GM12891 (cell line): ENCODE measurements at regions not wholly inside any gene's neighbourhood (a gene's known extent, or its start where the extent isn't known, plus 50 kb on each side); places are given as distances from the start of the nearest gene placed in this dataset.

ENCODE experiments used
- DNase-seq: peaks from one replicate; pipeline ENCODE4 v3.0.0; 2011; ENCODE audit warnings: low spot score; ENCODE audit not compliant: insufficient read length
- FAIRE-seq: peaks from 2 replicates; lab custom pipeline; 2011; peaks lifted over from hg19 to GRCh38; lab: Jason Lieb, UNC
- PAX5 ChIP-seq: IDR thresholded peaks from 2 replicates; pipeline ENCODE4 v1.6.1; 2011; ENCODE audit warnings: low read length, moderate library complexity, mild to moderate bottlenecking; ENCODE audit not compliant: insufficient read depth, severe bottlenecking
- POLR2A ChIP-seq: IDR thresholded peaks from 2 replicates; pipeline ENCODE4 v1.6.1; 2011; ENCODE audit warnings: low read depth, low read length, control low read depth
- POLR2AphosphoS5 ChIP-seq: IDR thresholded peaks from 2 replicates; pipeline ENCODE4 v1.6.1; 2011; ENCODE audit warnings: low read depth, low read length, control low read depth
- POU2F2 ChIP-seq: IDR thresholded peaks from 2 replicates; pipeline ENCODE4 v1.6.1; 2011; ENCODE audit warnings: low read depth, mild to moderate bottlenecking, control low read depth, low read length, moderate library complexity
- SPI1 ChIP-seq: IDR thresholded peaks from 2 replicates; pipeline ENCODE4 v1.6.1; 2011; ENCODE audit warnings: low read depth, low read length, control low read depth
- TAF1 ChIP-seq: IDR thresholded peaks from 2 replicates; pipeline ENCODE4 v1.6.1; 2011; ENCODE audit warnings: low read depth, low read length, control low read depth

DNA sequence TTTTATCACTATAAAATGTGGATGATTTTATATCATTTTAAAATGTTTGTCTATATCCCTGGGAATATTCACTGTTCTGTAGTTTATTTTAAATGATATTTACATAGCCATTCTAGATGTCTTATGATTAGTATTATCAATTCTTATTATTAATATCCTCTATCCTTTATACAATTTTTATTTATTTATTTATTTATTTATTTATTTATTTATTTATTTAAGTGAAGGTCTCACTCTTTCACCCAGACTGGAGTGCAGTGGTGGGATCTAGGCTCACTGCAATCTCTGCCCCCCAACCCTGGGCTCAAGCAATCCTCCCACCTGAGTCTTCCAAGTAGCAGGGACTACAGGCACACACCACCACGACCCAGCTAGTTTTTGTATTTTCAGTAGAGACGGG is 1848.9 kb downstream of the EFNA5 start:
- FAIRE-seq = no peak
- TF ChIP-seq SPI1 = no peak
- TF ChIP-seq POLR2AphosphoS5 = no peak
- TF ChIP-seq POU2F2 = no peak
- no peak for TF ChIP-seq TAF1
- TF ChIP-seq PAX5 = no peak
- TF ChIP-seq POLR2A = no peak

DNA sequence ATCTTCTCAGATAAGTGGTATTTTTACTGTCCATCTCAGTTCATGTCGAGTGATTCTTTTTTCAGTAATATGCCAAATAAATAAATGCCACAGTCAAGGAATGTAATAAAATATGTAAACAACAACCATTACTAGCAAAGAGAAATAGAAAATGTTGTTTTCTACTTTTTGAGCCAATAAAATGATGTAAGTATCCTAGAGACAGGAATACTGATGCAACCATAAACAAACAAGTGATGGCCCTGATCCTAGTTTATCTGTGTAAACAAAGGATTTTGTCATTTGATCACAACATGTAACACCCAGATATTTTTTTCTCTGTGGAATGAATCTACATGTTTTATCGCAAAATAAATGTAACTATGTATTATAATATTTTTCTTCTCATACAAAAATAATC is 1852.8 kb downstream of the EFNA5 start:
- TF ChIP-seq POLR2A = no peak
- DNase-seq (no peak), FAIRE-seq (no peak)

More for the DNA sequence above, 1848.9 kb downstream of the EFNA5 start:
- DNase-seq = no peak

DNA sequence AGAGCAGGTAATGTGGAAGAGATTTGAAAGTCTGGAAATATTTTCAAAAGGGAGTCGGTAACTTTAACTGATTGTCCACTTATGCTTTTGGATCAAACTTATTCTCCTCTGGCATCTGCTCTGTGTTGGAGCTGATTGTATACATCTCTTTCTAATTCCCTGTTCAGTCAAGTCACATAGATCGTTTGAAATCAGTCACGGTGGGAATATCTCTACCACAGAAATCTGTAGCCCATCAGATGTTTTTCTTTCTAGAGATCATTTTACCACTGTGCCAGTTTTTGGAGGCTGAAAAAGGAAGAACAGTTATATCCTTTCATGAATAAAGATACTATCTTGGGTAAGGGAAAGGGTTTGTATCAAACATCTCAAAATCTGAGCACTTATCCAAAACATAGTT is 1853.3 kb downstream of the EFNA5 start:
- DNase-seq (no peak), FAIRE-seq (no peak)
- TF ChIP-seq POLR2AphosphoS5 (no peak), POU2F2 (no peak), SPI1 (no peak)

DNA sequence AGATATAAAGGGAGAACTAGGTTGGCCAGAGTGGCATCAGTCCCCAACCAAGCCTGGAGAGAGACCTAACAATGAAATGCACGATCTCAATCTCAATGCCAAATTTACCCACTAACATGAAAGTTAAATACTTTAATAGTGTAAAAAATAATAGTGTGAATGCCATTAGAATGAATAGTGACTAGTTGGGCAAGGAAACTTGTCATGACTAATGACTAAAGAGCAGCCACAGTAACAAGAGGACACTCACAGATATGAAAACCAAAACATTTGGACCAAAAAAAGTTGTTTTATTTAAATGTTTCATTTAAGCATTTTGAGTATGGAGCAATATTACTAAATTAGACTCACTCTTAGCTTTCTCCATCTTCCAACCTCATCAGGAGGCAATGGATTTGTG is 1853.8 kb downstream of the EFNA5 start:
- DNase-seq (no peak), FAIRE-seq (no peak)
- no peak for TF ChIP-seq TAF1
- TF ChIP-seq POLR2A = no peak
- TF ChIP-seq PAX5 = no peak
- TF ChIP-seq POLR2AphosphoS5 = no peak
- no peak for TF ChIP-seq SPI1
- no peak for TF ChIP-seq POU2F2

DNA sequence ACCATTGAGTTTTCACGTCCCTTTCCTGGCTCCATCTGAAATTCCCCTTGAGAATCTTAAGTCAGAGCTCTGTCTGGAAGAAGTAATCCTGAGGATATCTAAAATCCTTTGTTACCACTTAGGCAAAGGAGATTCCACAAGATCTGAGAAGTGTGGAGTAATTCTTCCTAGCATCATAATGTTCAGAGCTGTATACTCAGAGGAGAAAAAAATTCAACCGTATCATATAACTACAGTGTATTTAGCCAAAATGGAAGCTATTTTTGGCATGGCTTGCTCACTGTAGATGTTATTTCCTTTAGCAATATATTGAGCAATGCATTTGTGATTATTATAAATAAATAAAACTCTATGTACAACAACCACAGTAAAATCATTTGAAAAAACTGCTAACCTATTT is 1858.4 kb downstream of the EFNA5 start:
- DNase-seq (no peak), FAIRE-seq (no peak)
- TF ChIP-seq POU2F2 (no peak), POLR2AphosphoS5 (no peak), POLR2A (no peak), SPI1 (no peak), PAX5 (no peak), TAF1 (no peak)

DNA sequence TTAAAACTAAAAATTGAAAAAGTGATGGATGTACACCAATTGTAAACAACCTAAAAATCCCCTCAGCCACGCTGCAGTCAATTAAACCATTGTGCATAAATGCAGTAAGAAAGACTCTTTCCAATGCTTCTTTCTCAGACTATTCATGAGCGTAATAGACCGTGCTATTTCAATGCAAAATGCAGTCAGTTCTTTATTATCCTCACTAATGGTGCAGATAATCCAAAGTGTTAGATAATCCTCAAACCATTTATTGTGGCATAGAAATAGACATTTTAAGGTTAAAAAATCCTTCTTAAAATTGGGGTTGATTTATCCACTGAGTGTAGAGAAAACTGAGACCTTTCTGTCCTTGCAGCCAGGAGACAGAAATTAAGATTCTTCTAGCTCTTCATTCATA is 1862.8 kb downstream of the EFNA5 start:
- DNase-seq (no peak), FAIRE-seq (no peak)
- no peak for TF ChIP-seq POLR2A
- no peak for TF ChIP-seq POLR2AphosphoS5
- no peak for TF ChIP-seq POU2F2
- no peak for TF ChIP-seq TAF1
- TF ChIP-seq SPI1 = no peak
- no peak for TF ChIP-seq PAX5

DNA sequence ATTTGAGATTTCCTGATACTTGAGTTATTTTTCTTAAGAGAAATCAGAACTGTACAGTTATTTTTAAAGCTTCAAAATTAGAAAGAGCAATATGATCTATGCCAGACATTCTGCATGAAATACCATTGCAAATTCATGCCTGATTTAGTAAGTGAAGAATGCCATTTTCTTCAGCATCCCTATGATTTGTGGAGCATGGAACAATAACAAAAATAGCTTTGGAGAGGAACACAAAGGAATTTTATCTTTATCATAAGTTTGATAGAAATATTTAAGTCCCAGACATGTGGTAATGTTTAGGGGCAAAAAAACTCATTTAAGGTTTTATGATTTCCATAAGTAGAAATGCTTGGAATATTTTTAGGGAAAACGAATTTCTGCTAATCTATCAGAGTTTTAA is 1863.4 kb downstream of the EFNA5 start:
- no peak for FAIRE-seq
- TF ChIP-seq POLR2AphosphoS5 (no peak), SPI1 (no peak), PAX5 (no peak), TAF1 (no peak), POLR2A (no peak), POU2F2 (no peak)
- DNase-seq = no peak

DNA sequence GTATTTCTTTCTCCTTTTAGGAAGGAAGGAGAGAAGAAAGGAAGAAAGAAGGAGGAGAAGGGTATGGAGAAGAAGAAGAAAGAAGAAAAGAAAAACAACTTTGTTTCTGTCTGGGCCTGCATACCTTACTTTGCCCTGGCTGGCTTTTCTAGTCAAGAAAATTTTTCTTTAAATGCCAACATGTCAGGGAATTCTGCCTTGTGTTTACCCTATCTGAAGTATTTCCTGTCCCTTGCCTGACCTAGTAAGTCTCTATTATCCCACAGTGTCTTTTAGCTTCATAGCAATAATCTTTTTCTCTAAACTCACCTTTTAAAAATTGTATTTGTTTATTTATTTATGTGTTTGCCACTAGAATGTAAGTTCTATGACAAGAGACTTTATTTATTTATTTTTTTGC is 1864.1 kb downstream of the EFNA5 start:
- no peak for TF ChIP-seq POU2F2
- TF ChIP-seq TAF1 = no peak
- TF ChIP-seq PAX5 = no peak
- no peak for TF ChIP-seq POLR2AphosphoS5
- TF ChIP-seq SPI1 = no peak
- TF ChIP-seq POLR2A = no peak
- no peak for FAIRE-seq

DNA sequence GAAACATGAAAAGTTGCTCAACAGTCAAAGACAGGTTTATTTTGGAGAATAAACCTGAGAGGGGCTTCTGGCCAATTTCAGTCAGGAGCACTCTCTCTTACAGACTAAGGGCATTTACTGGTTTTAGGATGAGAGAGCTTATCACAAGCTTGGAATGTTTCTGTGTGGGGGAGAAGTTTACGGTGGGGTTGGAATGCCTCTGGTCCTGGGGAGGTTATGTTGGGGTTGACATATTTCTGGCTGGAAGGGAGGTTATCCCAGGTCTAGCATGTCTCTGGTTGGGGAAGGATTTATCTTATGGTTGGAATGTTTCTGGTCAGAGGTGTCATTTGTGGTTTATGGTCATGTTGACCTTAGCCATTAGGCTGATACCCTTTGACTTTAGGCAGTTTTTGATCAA is 1867.3 kb downstream of the EFNA5 start:
- no peak for TF ChIP-seq TAF1
- TF ChIP-seq POLR2A = no peak
- TF ChIP-seq SPI1 = no peak
- TF ChIP-seq POLR2AphosphoS5 = no peak
- TF ChIP-seq POU2F2 = no peak
- no peak for TF ChIP-seq PAX5
- no peak for DNase-seq
- no peak for FAIRE-seq

More for the DNA sequence above, 1864.1 kb downstream of the EFNA5 start:
- DNase-seq = no peak

DNA sequence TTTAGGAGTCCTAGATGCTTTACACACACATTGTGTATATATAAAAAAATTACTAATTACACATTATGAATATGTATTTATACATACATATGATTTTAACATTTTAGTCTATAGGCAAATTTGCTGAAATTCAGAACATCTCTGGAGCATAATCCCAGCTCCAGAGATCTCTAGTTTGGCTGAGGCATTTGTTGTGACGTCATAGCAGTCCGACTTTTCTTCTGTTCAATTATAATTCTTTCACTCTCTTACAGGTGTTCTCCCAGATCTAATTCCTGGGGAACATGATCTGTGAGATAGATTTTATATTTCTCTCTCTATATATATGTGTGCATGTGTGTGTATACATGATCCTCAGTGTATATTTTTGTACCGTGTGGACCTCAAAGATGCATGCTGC is 1876.2 kb downstream of the EFNA5 start:
- DNase-seq = no peak
- TF ChIP-seq TAF1 (no peak), PAX5 (no peak), POLR2AphosphoS5 (no peak), SPI1 (no peak), POU2F2 (no peak), POLR2A (no peak)
- no peak for FAIRE-seq

DNA sequence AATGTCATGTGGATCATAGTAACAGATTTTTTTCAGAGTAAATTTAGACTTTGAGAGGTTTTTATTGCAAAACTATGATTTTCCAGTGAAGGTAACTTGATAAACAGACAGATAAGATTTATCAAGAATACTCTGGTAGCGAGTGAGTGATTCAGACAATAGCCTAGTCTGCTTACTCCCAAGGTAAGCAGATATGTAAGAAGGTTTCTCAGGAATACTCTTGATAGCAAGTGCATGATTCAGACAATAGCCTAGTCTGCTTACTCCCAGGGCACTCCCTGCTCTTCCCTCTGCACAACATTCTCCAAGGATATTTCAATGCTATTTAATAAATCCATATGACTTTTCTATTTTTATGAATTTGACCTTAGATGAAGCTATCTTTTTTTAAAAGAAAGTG is 1881.5 kb downstream of the EFNA5 start:
- FAIRE-seq = no peak

DNA sequence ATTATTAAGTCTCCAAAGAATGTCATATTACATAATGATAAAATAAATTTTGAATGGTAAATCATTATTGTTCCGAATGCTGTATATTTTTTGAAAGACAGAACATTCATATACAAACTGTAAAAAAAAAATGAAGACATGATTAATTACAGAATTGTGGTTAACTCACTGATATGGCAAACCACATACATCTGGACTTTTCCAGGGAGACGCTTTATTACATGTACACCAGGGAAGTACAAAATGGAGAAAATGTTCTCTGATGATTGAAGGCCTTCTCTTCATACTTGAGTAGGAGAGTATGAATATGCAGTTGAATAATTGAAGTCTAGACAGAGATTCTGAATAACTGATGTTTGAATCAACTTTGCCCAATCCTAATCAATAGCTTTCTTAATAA is 1886.9 kb downstream of the EFNA5 start:
- TF ChIP-seq POU2F2 = no peak
- TF ChIP-seq POLR2AphosphoS5 = no peak
- TF ChIP-seq TAF1 = no peak
- no peak for TF ChIP-seq PAX5
- TF ChIP-seq POLR2A = no peak
- no peak for FAIRE-seq
- no peak for DNase-seq

More for the DNA sequence above, 1881.5 kb downstream of the EFNA5 start:
- DNase-seq = no peak
- TF ChIP-seq POLR2A (no peak), POLR2AphosphoS5 (no peak), PAX5 (no peak), TAF1 (no peak), POU2F2 (no peak), SPI1 (no peak)
